ENCODE measurements at regions not wholly inside any gene's neighbourhood (a gene's known extent, or its start where the extent isn't known, plus 50 kb on each side); places are given as distances from the start of the nearest gene placed in this dataset.

GRCh38 chr3:181363231-181363630 is 348.5 kb upstream of the SOX2 start:
- no peak for TF ChIP-seq POLR2AphosphoS5 (IDR thresholded peaks at IDR 0.05; ENCODE audit: low read depth, low read length)

GRCh38 chr3:181362378-181362777 is 349.3 kb upstream of the SOX2 start:
- TF ChIP-seq POLR2AphosphoS5 (IDR thresholded peaks at IDR 0.05; ENCODE audit: low read depth, low read length): no peak
- TF ChIP-seq SIN3A (IDR thresholded peaks at IDR 0.05; ENCODE audit: borderline replicate concordance, insufficient read depth, low read length): no peak
- TF ChIP-seq FOXP2 (optimal IDR thresholded peaks at IDR 0.05; ENCODE audit: borderline replicate concordance, extremely low read depth, extremely low read length, insufficient read depth): no peak
- no peak for TF ChIP-seq TAF1 (IDR thresholded peaks at IDR 0.05; ENCODE audit: borderline replicate concordance, insufficient read depth, low read length)
- TF ChIP-seq, protein P1, sequence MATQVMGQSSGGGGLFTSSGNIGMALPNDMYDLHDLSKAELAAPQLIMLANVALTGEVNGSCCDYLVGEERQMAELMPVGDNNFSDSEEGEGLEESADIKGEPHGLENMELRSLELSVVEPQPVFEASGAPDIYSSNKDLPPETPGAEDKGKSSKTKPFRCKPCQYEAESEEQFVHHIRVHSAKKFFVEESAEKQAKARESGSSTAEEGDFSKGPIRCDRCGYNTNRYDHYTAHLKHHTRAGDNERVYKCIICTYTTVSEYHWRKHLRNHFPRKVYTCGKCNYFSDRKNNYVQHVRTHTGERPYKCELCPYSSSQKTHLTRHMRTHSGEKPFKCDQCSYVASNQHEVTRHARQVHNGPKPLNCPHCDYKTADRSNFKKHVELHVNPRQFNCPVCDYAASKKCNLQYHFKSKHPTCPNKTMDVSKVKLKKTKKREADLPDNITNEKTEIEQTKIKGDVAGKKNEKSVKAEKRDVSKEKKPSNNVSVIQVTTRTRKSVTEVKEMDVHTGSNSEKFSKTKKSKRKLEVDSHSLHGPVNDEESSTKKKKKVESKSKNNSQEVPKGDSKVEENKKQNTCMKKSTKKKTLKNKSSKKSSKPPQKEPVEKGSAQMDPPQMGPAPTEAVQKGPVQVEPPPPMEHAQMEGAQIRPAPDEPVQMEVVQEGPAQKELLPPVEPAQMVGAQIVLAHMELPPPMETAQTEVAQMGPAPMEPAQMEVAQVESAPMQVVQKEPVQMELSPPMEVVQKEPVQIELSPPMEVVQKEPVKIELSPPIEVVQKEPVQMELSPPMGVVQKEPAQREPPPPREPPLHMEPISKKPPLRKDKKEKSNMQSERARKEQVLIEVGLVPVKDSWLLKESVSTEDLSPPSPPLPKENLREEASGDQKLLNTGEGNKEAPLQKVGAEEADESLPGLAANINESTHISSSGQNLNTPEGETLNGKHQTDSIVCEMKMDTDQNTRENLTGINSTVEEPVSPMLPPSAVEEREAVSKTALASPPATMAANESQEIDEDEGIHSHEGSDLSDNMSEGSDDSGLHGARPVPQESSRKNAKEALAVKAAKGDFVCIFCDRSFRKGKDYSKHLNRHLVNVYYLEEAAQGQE (IDR thresholded peaks at IDR 0.05; ENCODE audit: insufficient read depth in 1 of 2, low read depth in 2 of 2, low read length in 2 of 2): no peak

DNA sequence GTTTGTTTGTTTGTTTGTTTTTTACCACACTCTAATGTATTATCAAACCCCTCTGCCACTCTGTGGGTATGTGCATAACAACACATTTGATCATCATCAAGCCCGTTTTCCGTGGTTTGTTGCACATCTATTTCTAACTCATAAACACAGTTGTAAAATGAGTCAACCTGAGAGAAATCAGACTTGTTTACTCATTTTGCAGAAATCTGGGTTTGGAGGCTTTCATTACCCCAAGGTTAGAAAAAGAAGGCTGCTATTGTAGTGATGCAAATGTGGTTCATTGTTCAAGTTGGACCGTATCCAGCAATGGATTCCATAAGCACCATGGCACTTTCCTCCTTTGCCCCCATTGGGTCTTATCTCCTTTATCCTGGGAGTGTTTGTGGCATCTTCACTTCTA is 353.2 kb upstream of the SOX2 start:
- TF ChIP-seq SIN3A (IDR thresholded peaks at IDR 0.05; ENCODE audit: borderline replicate concordance, insufficient read depth, low read length) (no peak), FOXP2 (optimal IDR thresholded peaks at IDR 0.05; ENCODE audit: borderline replicate concordance, extremely low read depth, extremely low read length, insufficient read depth) (no peak), POLR2AphosphoS5 (IDR thresholded peaks at IDR 0.05; ENCODE audit: low read depth, low read length) (no peak), TAF1 (IDR thresholded peaks at IDR 0.05; ENCODE audit: borderline replicate concordance, insufficient read depth, low read length) (no peak)
- TF ChIP-seq, protein P1 (IDR thresholded peaks at IDR 0.05; ENCODE audit: insufficient read depth in 1 of 2, low read depth in 2 of 2, low read length in 2 of 2): no peak

DNA sequence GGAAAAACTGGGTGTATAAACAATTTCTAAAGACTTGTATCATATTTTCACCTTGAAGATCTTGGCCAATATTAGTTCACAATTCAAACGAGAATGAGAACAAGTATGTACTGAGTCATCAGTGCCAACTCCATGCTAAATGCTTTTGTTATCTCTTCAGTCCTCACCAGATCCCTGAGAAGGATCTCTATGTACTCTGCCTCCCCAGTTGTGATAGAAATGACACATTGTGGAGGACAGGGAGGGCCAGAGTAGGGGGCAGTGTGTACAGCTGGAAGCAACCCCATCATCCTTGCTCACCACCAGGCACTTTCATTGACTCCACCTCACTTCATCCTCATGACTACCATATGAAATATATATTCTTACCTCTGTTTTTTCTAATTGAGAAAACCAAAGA is 353.7 kb upstream of the SOX2 start:
- TF ChIP-seq FOXP2 (optimal IDR thresholded peaks at IDR 0.05; ENCODE audit: borderline replicate concordance, extremely low read depth, extremely low read length, insufficient read depth): no peak
- no peak for TF ChIP-seq POLR2AphosphoS5 (IDR thresholded peaks at IDR 0.05; ENCODE audit: low read depth, low read length)

- TF ChIP-seq, protein P1 (IDR thresholded peaks at IDR 0.05; ENCODE audit: insufficient read depth in 1 of 2, low read depth in 2 of 2, low read length in 2 of 2): no peak
- TF ChIP-seq POLR2AphosphoS5 (IDR thresholded peaks at IDR 0.05; ENCODE audit: low read depth, low read length): no peak
- no peak for TF ChIP-seq FOXP2 (optimal IDR thresholded peaks at IDR 0.05; ENCODE audit: borderline replicate concordance, extremely low read depth, extremely low read length, insufficient read depth)
- TF ChIP-seq TAF1 (IDR thresholded peaks at IDR 0.05; ENCODE audit: borderline replicate concordance, insufficient read depth, low read length): no peak
- TF ChIP-seq SIN3A (IDR thresholded peaks at IDR 0.05; ENCODE audit: borderline replicate concordance, insufficient read depth, low read length): no peak
These were observed 357.6 kb upstream of the SOX2 start for GRCh38 chr3:181354140-181354539.

DNA sequence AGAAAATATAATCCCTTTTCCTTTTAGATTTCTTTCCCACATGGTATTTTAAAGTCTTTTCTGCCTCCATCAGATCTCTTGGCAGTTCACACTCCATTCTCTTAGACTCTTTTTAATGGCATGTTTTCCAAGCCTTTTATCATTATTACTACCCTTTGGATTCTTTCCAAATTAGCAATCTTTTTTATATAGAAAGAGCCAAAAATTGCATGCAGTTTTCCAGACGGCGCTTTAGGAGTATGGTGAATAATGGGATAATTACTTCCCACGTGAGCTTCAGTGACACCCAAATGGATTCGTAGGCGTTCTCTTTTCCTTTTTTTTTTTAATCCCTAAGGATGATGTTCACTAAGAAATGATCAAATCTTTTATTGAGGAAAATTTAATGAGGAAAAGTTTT is 354.8 kb upstream of the DNAJC19 start:
- TF ChIP-seq POLR2AphosphoS5 (IDR thresholded peaks at IDR 0.05; ENCODE audit: low read depth, low read length): no peak

- TF ChIP-seq SIN3A (IDR thresholded peaks at IDR 0.05; ENCODE audit: borderline replicate concordance, insufficient read depth, low read length): no peak
- TF ChIP-seq TAF1 (IDR thresholded peaks at IDR 0.05; ENCODE audit: borderline replicate concordance, insufficient read depth, low read length): no peak
- no peak for TF ChIP-seq FOXP2 (optimal IDR thresholded peaks at IDR 0.05; ENCODE audit: borderline replicate concordance, extremely low read depth, extremely low read length, insufficient read depth)
- no peak for TF ChIP-seq POLR2AphosphoS5 (IDR thresholded peaks at IDR 0.05; ENCODE audit: low read depth, low read length)
- TF ChIP-seq, protein P1 (IDR thresholded peaks at IDR 0.05; ENCODE audit: insufficient read depth in 1 of 2, low read depth in 2 of 2, low read length in 2 of 2): no peak
These were observed 347.1 kb upstream of the DNAJC19 start for GRCh38 chr3:181336597-181336996.

Measured in PFSK-1 (cell line).